Activated CD8-positive, alpha-beta memory T cell treated with anti-CD3 and anti-CD28 coated beads, Interleukin-2, amount 50 U/mL, for 4 hours (primary cell): ENCODE measurements at regions not wholly inside any gene's neighbourhood (a gene's known extent, or its start where the extent isn't known, plus 50 kb on each side); places are given as distances from the start of the nearest gene placed in this dataset.
"Not testable (repeated sequence)": the region's sequence is repeated elsewhere in the genome, so short reads cannot be mapped to it uniquely, and the experiment has no call there.

ENCODE experiments used
- DNase-seq: peaks from one replicate; pipeline ENCODE4 v3.0.0-alpha.2; 2020

- no peak for DNase-seq
These were observed 131.3 kb upstream of the CCDC180 start for GRCh38 chr9:97176206-97176605.

GRCh38 chr9:97168174-97168573 is 129.2 kb upstream of the CTSV start:
- DNase-seq, result not testable (repeated sequence)

GRCh38 chr9:97166496-97167138 is 127.7 kb upstream of the CTSV start:
- not testable (repeated sequence) for DNase-seq

GRCh38 chr9:97160255-97160654 is 121.3 kb upstream of the CTSV start:
- no peak for DNase-seq

GRCh38 chr9:97158722-97159121 is 119.8 kb upstream of the CTSV start:
- DNase-seq, result not testable (repeated sequence)

GRCh38 chr9:97155441-97155840 is 116.5 kb upstream of the CTSV start:
- not testable (repeated sequence) for DNase-seq

- DNase-seq, result no peak
These were observed 115.0 kb upstream of the CTSV start for GRCh38 chr9:97153967-97154366.

- not testable (repeated sequence) for DNase-seq
These were observed 114.2 kb upstream of the CTSV start for GRCh38 chr9:97153160-97153559.

- DNase-seq, result not testable (repeated sequence)
These were observed 111.5 kb upstream of the CTSV start for GRCh38 chr9:97150471-97150870.

- DNase-seq, result not testable (repeated sequence)
These were observed 109.5 kb upstream of the CTSV start for GRCh38 chr9:97148428-97148827.

GRCh38 chr9:97145680-97146079 is 106.7 kb upstream of the CTSV start:
- DNase-seq, result not testable (repeated sequence)

GRCh38 chr9:97140566-97140965 is 101.6 kb upstream of the CTSV start:
- DNase-seq, result no peak

- no peak for DNase-seq
These were observed 97.5 kb upstream of the CTSV start for GRCh38 chr9:97136421-97136820.

- not testable (repeated sequence) for DNase-seq
These were observed 95.0 kb upstream of the CTSV start for GRCh38 chr9:97133966-97134365.

- DNase-seq, result no peak
These were observed 93.9 kb upstream of the CTSV start for GRCh38 chr9:97132865-97133264.

- not testable (repeated sequence) for DNase-seq
These were observed 91.9 kb upstream of the CTSV start for GRCh38 chr9:97130864-97131263.

GRCh38 chr9:97130387-97130786 is 91.4 kb upstream of the CTSV start:
- not testable (repeated sequence) for DNase-seq

GRCh38 chr9:97128919-97129318 is 90.0 kb upstream of the CTSV start:
- DNase-seq, result no peak

- DNase-seq, result no peak
These were observed 85.3 kb upstream of the CTSV start for GRCh38 chr9:97124256-97124655.

GRCh38 chr9:97110696-97111095 is 71.8 kb upstream of the CTSV start:
- no peak for DNase-seq

- DNase-seq, result no peak
These were observed 70.4 kb upstream of the CTSV start for GRCh38 chr9:97109194-97109811.

GRCh38 chr9:97105220-97105619 is 66.3 kb upstream of the CTSV start:
- not testable (repeated sequence) for DNase-seq

GRCh38 chr9:97103613-97104383 is 64.9 kb upstream of the CTSV start:
- DNase-seq, result not testable (repeated sequence)

GRCh38 chr9:97099540-97099939 is 60.6 kb upstream of the CTSV start:
- not testable (repeated sequence) for DNase-seq
